ENCODE measurements at regions not wholly inside any gene's neighbourhood (a gene's known extent, or its start where the extent isn't known, plus 50 kb on each side); places are given as distances from the start of the nearest gene placed in this dataset.
A peak's percentile ranks its signal among the peaks of the same experiment; 100 is the strongest.

DNA sequence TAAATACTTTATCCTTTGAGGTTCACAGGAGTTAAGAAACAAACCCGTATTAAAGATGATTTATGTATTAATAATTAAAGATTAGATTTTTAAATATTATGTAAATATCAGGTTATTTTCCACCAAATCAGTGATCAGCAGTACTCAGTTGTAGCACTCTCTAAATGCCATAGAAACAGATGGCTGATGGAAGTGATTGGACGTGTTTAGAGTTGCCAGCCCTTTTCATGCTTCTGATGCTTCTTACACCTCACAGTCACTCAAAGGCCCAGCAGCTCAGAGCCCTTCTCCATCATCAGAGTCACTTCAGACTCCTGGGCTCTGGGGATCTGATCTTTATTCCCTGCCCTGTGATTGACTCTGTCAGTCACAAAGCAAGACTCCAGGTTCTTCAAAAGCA, 170.1 kb upstream of the PGRMC2 start:
- DNase-seq (ENCODE audit: unreplicated experiment), result no peak
- intact Hi-C loops (cut with micrococcal nuclease), result no loop called here
- no peaks in the 10 kb centered on the region for H3K36me3 Mint-ChIP-seq (ENCODE audit: insufficient read depth, unreplicated experiment)
- BruUV-seq (replicated peaks), result no TSS peak
- TF ChIP-seq, protein P1, sequence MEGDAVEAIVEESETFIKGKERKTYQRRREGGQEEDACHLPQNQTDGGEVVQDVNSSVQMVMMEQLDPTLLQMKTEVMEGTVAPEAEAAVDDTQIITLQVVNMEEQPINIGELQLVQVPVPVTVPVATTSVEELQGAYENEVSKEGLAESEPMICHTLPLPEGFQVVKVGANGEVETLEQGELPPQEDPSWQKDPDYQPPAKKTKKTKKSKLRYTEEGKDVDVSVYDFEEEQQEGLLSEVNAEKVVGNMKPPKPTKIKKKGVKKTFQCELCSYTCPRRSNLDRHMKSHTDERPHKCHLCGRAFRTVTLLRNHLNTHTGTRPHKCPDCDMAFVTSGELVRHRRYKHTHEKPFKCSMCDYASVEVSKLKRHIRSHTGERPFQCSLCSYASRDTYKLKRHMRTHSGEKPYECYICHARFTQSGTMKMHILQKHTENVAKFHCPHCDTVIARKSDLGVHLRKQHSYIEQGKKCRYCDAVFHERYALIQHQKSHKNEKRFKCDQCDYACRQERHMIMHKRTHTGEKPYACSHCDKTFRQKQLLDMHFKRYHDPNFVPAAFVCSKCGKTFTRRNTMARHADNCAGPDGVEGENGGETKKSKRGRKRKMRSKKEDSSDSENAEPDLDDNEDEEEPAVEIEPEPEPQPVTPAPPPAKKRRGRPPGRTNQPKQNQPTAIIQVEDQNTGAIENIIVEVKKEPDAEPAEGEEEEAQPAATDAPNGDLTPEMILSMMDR (IDR thresholded peaks at IDR 0.05; ENCODE audit: unreplicated experiment), result no peak
- peaks cover 14% of the 10 kb centered on the region for H3K4me1 Mint-ChIP-seq (ENCODE audit: insufficient read depth, unreplicated experiment)
- H3K9me3 Mint-ChIP-seq (ENCODE audit: unreplicated experiment), result no peaks in the 10 kb centered on the region
- CTCF ChIA-PET, result interaction anchor here (0.6 to 6.8 kb wide), 2 partner anchors 108 to 405 kb away, joined by 5 to 40 read pairs; no protein-coding TSS in a partner anchor
- H3K4me3 Mint-ChIP-seq (ENCODE audit: unreplicated experiment), result no peak overlapping the region
- POLR2A ChIA-PET, result interaction anchor here (0.7 to 1.5 kb wide), 2 partner anchors 81 to 95 kb away, joined by 3 to 5 read pairs; no protein-coding TSS in a partner anchor
- H3K27ac Mint-ChIP-seq (ENCODE audit: low read depth, unreplicated experiment), result no peak overlapping the region
- H3K27me3 Mint-ChIP-seq (ENCODE audit: insufficient read depth, unreplicated experiment), result no peaks in the 10 kb centered on the region

DNA sequence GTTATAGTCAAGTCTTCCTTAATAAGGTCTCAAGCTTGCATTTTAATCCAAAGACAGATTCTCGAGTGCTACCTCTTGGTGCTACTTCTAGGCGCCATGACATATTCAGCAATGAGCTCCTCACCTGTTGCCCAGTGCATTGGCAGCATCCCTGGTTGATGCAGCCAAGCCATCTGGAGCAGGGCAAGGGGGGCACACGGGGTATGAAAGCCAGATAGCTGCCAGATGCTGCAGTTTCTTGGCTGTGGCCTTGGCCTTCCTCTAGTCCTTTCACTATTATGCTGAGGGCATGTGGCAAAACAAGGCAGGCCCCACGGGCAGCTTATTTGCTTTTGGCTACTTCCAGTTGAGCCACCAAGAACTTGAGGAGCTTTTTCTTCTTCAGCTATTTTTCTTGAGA, 168.6 kb upstream of the PGRMC2 start:
- CTCF ChIA-PET, result interaction anchor here (0.6 to 6.8 kb wide), 15 partner anchors 9 to 407 kb away, joined by 3 to 66 read pairs (median 5); no protein-coding TSS in a partner anchor
- Mint-ChIP-seq H3K27me3 (ENCODE audit: insufficient read depth, unreplicated experiment) (no peaks in the 10 kb centered on the region), H3K4me1 (ENCODE audit: insufficient read depth, unreplicated experiment) (peaks cover 19% of the 10 kb centered on the region), H3K36me3 (ENCODE audit: insufficient read depth, unreplicated experiment) (no peaks in the 10 kb centered on the region), H3K9me3 (ENCODE audit: unreplicated experiment) (no peaks in the 10 kb centered on the region), H3K27ac (ENCODE audit: low read depth, unreplicated experiment) (no peak overlapping the region), H3K4me3 (ENCODE audit: unreplicated experiment) (no peak overlapping the region)
- intact Hi-C loops (cut with micrococcal nuclease), result no loop called here
- DNase-seq (ENCODE audit: unreplicated experiment), result no peak
- BruUV-seq (replicated peaks), result no TSS peak
- POLR2A ChIA-PET, result interaction anchor here (0.7 to 1.6 kb wide), 4 partner anchors 10 to 353 kb away, joined by 3 to 5 read pairs (median 3); partner anchors contain the start of gene JADE1
- TF ChIP-seq, protein P1 (IDR thresholded peaks at IDR 0.05; ENCODE audit: unreplicated experiment), result no peak

DNA sequence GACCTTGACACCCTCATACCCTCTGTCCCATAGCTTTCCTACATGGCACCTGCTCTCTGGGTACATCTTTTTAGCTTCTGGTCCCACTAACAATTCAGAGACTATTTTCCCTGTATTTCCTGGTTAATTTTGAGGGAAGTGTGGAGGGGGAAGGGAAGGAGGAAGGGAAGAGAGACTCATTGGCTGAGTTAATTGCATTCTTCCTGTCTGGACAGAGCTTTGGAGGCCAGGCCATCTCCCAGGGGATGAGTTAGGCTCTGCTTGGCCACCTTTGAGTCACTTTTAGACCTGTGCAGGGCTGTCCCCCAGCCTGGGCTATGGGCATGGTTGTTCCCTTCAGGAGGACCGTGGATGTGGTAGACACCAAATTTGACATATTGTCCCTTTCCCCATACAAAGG, 167.9 kb upstream of the PGRMC2 start:
- no peaks in the 10 kb centered on the region for H3K27me3 Mint-ChIP-seq (ENCODE audit: insufficient read depth, unreplicated experiment)
- H3K9me3 Mint-ChIP-seq (ENCODE audit: unreplicated experiment), result no peaks in the 10 kb centered on the region
- BruUV-seq (replicated peaks), result no TSS peak
- ChIA-PET POLR2A (interaction anchor here (0.6 to 1.9 kb wide), 6 partner anchors 9 to 357 kb away, joined by 3 to 7 read pairs (median 4); partner anchors contain the start of gene JADE1), CTCF (interaction anchor here (0.6 to 6.8 kb wide), 36 partner anchors 10 to 1124 kb away, joined by 3 to 66 read pairs (median 4); partner anchors contain the start of gene JADE1)
- H3K36me3 Mint-ChIP-seq (ENCODE audit: insufficient read depth, unreplicated experiment), result no peaks in the 10 kb centered on the region
- intact Hi-C loops (cut with micrococcal nuclease), result loop anchor here (2.0 kb wide), 1 partner anchor 109 kb away; no protein-coding TSS in a partner anchor
- DNase-seq (ENCODE audit: unreplicated experiment), result no peak
- H3K4me1 Mint-ChIP-seq (ENCODE audit: insufficient read depth, unreplicated experiment), result peaks cover 20% of the 10 kb centered on the region
- no peak overlapping the region for H3K4me3 Mint-ChIP-seq (ENCODE audit: unreplicated experiment)
- TF ChIP-seq, protein P1 (IDR thresholded peaks at IDR 0.05; ENCODE audit: unreplicated experiment), result no peak
- no peak overlapping the region for H3K27ac Mint-ChIP-seq (ENCODE audit: low read depth, unreplicated experiment)

DNA sequence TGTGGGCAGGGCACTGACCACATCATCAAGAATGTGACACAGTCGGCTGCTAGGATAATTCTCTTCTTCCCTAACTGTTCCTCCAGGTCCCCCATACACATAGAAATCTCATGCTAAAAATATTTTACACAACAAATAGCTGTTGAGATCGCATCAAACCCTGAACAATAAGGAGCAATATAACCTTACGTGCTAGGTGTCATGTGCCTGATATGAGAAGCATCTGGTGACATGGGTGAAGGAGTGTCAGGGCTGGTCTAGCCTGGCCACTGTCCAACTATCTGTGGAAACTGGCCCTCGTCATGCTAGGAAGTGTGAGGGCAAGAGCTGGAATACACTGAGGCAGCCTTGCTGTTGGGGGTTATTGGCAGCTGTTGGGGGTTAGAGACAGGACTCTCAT, 167.3 kb upstream of the PGRMC2 start:
- CTCF ChIA-PET, result interaction anchor here (0.6 to 6.8 kb wide), 51 partner anchors 11 to 492 kb away, joined by 3 to 66 read pairs (median 5); partner anchors contain the start of gene JADE1
- no peak overlapping the region for H3K27ac Mint-ChIP-seq (ENCODE audit: low read depth, unreplicated experiment)
- TF ChIP-seq, protein P1 (IDR thresholded peaks at IDR 0.05; ENCODE audit: unreplicated experiment), result no peak
- intact Hi-C loops (cut with micrococcal nuclease), result loop anchor here (1.0 to 5.0 kb wide), 6 partner anchors 98 to 408 kb away; partner anchors contain the start of gene JADE1
- no peaks in the 10 kb centered on the region for H3K27me3 Mint-ChIP-seq (ENCODE audit: insufficient read depth, unreplicated experiment)
- no peak overlapping the region for H3K4me3 Mint-ChIP-seq (ENCODE audit: unreplicated experiment)
- no peaks in the 10 kb centered on the region for H3K36me3 Mint-ChIP-seq (ENCODE audit: insufficient read depth, unreplicated experiment)
- peaks cover 20% of the 10 kb centered on the region for H3K4me1 Mint-ChIP-seq (ENCODE audit: insufficient read depth, unreplicated experiment)
- BruUV-seq (replicated peaks), result no TSS peak
- POLR2A ChIA-PET, result interaction anchor here (0.6 to 1.9 kb wide), 9 partner anchors 9 to 358 kb away, joined by 3 to 14 read pairs (median 4); partner anchors contain the start of gene JADE1
- DNase-seq (ENCODE audit: unreplicated experiment), result peak; percentile 15
- H3K9me3 Mint-ChIP-seq (ENCODE audit: unreplicated experiment), result no peaks in the 10 kb centered on the region

Measured in MCF 10A (cell line).